Activated naive CD8-positive, alpha-beta T cell (primary cell): ENCODE measurements at regions not wholly inside any gene's neighbourhood (a gene's known extent, or its start where the extent isn't known, plus 50 kb on each side); places are given as distances from the start of the nearest gene placed in this dataset.

Experiments used
- H3K27ac Mint-ChIP-seq: one replicate; pipeline ENCODE4 v1.8.0; 2021; ENCODE audit warnings: mixed read lengths
- H3K27me3 Mint-ChIP-seq: one replicate; pipeline ENCODE4 v1.8.0; 2021; ENCODE audit warnings: mixed read lengths
- H3K36me3 Mint-ChIP-seq: one replicate; pipeline ENCODE4 v1.8.0; 2021; ENCODE audit warnings: mixed read lengths
- H3K4me1 Mint-ChIP-seq: one replicate; pipeline ENCODE4 v1.8.0; 2021; ENCODE audit warnings: low read depth, mixed read lengths
- H3K4me3 Mint-ChIP-seq: one replicate; pipeline ENCODE4 v1.8.0; 2021; ENCODE audit warnings: mild to moderate bottlenecking, mixed read lengths
- H3K9me3 Mint-ChIP-seq: one replicate; pipeline ENCODE4 v1.8.0; 2021; ENCODE audit warnings: low read depth, mixed read lengths

DNA sequence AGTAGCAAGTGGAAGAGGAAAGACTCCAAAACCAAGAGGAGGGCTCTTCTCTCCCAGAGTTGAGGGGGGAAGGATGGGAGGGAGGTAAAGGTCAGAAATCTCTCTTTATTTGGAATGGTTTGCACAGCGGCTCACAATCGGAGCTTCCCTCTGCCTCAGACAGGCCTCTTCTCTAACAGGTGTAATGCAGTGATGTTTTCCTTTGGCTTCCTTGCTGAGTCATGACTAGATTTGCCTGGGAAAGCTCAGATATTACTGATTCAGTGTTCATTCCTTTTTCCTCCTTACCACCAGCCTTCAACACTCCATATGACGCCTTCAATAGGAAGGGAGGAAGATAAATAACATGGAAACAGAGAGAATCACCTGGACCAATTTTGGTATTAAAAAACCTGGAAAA lies 136.6 kb downstream of the RNF152 start:
- H3K4me1 Mint-ChIP-seq = no peaks in the 10 kb centered on the region
- H3K4me3 Mint-ChIP-seq = no peak overlapping the region

DNA sequence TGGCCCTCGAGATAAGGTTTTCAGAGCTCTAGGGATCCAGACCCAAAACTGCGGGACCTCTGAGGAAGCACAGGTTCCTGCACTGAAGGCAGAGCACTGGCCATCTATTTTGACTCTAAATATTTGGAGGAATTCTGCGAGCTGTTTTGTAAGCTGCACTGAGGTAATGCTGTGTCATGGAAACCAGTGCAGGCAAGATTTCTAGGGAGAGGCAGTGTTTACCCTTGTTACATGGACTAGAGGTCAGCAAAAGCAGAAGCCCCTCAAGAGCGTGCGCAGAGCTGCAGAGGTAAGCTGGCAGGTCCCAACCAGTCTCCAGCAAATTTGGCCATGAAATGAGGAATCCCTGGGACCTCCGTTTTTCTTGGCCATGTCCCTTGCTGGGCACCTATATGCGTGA lies 137.3 kb downstream of the RNF152 start:
- no peaks in the 10 kb centered on the region for H3K36me3 Mint-ChIP-seq
- no peaks in the 10 kb centered on the region for H3K27me3 Mint-ChIP-seq
- no peaks in the 10 kb centered on the region for H3K4me1 Mint-ChIP-seq
- H3K27ac Mint-ChIP-seq = no peak overlapping the region
- H3K9me3 Mint-ChIP-seq = no peaks in the 10 kb centered on the region
- no peak overlapping the region for H3K4me3 Mint-ChIP-seq

More for the DNA sequence above, 136.6 kb downstream of the RNF152 start:
- H3K27ac Mint-ChIP-seq = no peak overlapping the region
- H3K27me3 Mint-ChIP-seq = no peaks in the 10 kb centered on the region
- no peaks in the 10 kb centered on the region for H3K36me3 Mint-ChIP-seq
- no peaks in the 10 kb centered on the region for H3K9me3 Mint-ChIP-seq

DNA sequence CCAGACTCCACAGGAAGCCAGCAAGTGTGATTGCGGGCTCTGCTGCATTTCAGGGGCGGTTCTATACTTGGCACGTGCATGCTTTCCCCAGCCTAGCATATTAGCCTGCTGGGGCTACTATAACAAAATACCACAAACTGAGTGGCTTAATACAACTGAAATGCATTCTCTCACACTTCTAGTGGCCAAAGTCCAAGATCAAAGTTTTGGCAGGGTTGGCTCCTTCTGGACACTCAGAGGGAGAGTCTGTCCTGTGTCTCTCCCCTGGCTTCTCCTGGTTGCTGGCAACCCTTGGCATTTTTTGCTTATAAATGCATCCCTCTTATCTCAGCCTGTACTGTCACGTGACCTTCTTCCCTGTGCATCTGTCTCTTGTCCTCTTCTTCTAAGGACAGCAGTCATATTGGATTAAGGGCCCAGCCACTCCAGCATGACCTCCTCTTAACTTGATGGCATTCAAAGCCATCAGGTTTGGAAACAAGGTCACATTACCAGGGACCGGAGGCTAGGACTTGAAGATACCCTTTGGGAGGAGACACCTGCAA lies 138.7 kb downstream of the RNF152 start:
- H3K36me3 Mint-ChIP-seq = no peaks in the 10 kb centered on the region
- H3K4me1 Mint-ChIP-seq = no peaks in the 10 kb centered on the region
- no peak overlapping the region for H3K27ac Mint-ChIP-seq
- no peaks in the 10 kb centered on the region for H3K9me3 Mint-ChIP-seq
- no peak overlapping the region for H3K4me3 Mint-ChIP-seq
- peaks cover under 1% of the 10 kb centered on the region for H3K27me3 Mint-ChIP-seq

DNA sequence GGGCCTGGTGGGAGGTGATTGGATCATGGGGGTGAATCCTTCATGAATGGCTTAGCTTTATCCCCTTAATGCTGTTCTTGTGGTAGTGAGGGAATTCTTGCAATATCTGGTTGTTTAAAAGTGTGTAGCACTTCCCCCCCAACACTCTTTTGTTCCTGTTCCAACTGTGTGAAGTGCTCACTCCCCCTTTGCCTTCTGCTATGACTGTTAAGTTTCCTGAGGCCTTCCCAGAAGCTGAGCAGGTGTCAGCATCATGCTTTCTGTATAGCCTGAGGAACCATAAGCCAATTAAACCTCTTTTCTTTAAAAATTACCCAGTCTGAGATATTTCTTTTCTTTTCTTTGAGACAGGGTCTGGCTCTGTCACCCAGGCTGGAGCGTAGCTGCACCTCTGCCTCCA lies 139.4 kb downstream of the RNF152 start:
- H3K27me3 Mint-ChIP-seq = peaks cover 2% of the 10 kb centered on the region
- no peaks in the 10 kb centered on the region for H3K4me1 Mint-ChIP-seq
- no peaks in the 10 kb centered on the region for H3K9me3 Mint-ChIP-seq

DNA sequence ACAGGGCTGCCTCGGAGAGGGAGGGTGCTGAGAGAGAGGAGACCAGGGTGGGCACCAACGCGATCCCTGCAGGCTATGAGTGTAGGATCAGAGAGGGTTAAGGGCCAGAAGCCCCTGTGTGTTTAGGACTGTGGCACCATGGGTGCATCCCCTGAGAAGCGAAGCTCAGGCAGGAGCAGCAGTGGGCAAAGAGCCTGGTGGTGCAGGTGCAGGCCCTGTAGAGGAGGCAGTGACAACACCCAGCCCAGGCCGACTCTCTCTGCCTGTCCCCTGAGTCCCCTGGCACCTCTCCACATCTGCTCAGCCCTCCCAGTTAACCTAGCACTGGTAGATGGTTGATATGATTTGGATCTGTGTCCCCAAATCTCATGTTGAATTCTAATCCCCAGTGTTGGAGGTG lies 139.8 kb downstream of the RNF152 start:
- Mint-ChIP-seq H3K4me3 (no peak overlapping the region), H3K9me3 (no peaks in the 10 kb centered on the region), H3K36me3 (no peaks in the 10 kb centered on the region), H3K27ac (no peak overlapping the region), H3K27me3 (peaks cover 2% of the 10 kb centered on the region), H3K4me1 (no peaks in the 10 kb centered on the region)

More for the DNA sequence above, 139.4 kb downstream of the RNF152 start:
- Mint-ChIP-seq H3K27ac (no peak overlapping the region), H3K36me3 (no peaks in the 10 kb centered on the region), H3K4me3 (no peak overlapping the region)

DNA sequence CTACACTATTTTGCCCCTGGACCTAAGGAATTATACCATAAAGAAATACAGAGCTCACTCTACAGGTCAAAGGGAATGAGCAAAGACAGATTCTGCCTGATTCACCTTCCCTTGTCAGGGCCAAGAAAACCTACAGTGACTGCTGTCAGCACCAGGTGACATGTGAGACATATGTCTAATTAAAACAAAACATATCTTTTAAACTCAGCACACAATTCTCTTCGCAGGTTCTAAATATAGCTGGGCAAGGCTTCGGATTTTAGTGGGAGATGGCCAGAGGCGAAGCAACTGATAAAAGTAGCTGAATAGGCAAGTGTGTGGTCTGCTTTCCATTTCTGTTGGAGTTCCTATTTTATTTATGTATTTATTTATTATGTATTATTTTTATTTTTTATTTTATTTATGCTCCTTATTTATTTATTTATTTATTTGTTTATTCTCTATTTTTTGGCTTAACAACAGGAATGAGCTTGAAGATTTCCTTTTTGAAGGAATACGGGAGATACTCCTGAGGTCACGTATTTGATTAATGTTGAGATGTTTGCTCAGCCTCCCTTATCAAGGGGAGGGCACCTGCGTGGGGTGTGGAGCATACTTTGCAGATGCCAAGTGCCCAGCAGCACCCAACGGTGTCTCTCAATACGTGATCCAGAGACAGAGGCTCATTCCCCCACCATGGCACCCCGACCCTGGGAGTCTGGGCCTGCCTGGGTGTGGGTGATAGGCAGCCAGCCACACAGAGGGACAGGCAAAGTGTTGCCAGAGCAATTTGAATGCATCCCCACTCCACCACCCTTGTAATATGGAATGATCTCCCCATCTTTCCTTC lies 141.8 kb downstream of the RNF152 start:
- H3K4me3 Mint-ChIP-seq = no peak overlapping the region
- no peak overlapping the region for H3K27ac Mint-ChIP-seq
- H3K4me1 Mint-ChIP-seq = no peaks in the 10 kb centered on the region
- H3K36me3 Mint-ChIP-seq = no peaks in the 10 kb centered on the region
- H3K27me3 Mint-ChIP-seq = peaks cover 2% of the 10 kb centered on the region
- no peaks in the 10 kb centered on the region for H3K9me3 Mint-ChIP-seq

DNA sequence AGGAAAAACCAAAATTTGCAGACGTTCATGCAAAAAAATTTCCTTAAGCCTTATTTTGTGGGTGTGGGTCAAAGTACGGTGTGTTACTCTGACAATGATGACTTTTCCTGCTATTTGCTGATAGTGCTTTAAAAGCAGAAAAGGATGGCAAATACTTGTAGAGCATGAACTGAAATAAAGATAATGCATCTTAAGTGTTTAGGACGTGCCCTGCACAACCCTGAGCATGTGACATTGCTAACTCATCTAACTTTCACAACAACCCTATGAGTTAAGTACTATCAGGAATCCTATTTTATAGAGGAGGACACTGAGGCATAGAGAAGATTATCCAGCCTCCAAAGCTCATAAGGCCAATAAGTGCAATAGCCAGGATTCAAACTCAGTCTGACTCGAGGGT lies 143.3 kb downstream of the RNF152 start:
- Mint-ChIP-seq H3K27ac (no peak overlapping the region), H3K36me3 (no peaks in the 10 kb centered on the region), H3K27me3 (peaks cover 2% of the 10 kb centered on the region), H3K4me3 (no peak overlapping the region), H3K9me3 (no peaks in the 10 kb centered on the region), H3K4me1 (no peaks in the 10 kb centered on the region)

DNA sequence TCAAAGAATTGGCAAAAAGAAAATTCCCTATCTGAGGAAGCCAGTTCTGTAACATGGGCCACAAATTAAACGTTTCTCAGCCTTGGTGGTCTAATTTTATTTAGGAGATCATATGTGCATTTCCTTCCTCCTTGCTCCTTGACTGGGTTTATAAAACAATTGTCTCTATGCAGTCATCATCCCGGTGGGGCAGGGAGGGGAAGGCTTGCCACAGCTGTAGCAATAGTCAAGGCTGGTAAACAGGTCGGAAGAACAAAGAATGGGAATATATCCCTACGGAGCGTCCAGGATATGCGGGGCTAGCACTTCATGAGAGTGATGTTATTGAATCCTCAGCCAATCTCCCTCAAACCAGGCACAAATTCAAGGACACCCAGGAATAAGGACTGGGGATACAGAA lies 143.8 kb downstream of the RNF152 start:
- Mint-ChIP-seq H3K4me3 (no peak overlapping the region), H3K27me3 (peaks cover 2% of the 10 kb centered on the region), H3K9me3 (no peaks in the 10 kb centered on the region), H3K4me1 (no peaks in the 10 kb centered on the region), H3K27ac (no peak overlapping the region), H3K36me3 (no peaks in the 10 kb centered on the region)

DNA sequence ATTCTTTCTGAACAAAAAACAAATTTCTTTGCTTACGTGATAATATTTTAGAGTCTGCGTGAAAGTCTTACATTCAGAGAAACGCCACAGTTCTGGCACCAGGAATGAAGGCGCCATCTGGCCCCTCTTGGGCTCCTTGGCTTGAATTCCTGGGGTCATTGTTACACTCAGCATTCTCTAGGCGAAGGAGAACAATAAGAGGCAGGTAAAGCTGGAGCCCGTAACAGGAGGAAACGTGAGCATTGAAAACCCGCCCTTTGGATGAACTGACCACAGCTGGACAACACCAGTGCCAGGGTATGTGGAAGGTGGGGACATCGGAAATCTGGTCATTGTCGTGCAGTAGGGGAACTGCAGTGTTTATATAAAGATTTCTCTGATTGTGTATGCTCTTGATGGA lies 144.8 kb downstream of the RNF152 start:
- Mint-ChIP-seq H3K4me3 (no peak overlapping the region), H3K9me3 (no peaks in the 10 kb centered on the region), H3K4me1 (no peaks in the 10 kb centered on the region), H3K27me3 (peaks cover 2% of the 10 kb centered on the region), H3K36me3 (no peaks in the 10 kb centered on the region), H3K27ac (no peak overlapping the region)

DNA sequence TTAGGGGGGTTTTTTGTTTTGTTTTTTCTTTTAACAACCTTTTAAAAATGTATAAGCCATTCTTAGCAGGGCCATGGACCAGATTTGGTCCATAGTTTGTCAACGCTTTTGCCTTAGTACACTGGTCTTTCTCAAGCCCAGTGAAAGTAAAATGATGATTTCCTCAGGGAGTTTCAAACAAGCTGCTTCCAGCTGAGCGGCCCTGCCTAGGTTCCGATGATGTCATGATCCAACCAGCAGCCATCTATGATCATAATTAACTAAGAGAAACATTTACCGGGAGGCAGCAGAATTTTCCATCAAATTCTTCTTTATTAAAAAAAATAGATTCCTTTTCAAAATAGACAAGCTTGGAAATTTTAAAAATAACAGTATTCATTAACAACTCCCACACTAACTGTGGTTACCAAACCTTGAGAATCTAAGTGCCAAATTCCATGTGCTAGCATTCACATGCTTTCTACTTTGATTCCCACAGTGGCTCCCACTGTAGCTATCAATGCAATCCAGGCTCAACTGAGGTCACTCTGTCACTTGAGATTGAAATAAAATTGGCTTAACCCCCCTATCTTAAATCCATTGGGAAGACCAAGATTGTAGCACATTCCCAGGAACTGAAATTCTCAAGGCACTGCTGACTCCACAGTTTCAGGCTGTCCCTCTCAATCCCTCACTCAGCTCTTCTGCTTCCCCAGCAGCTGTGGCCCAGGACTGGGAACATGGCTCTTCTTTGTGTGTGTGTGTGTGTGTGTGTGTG lies 148.9 kb downstream of the RNF152 start:
- peaks cover under 1% of the 10 kb centered on the region for H3K27me3 Mint-ChIP-seq
- H3K4me1 Mint-ChIP-seq = no peaks in the 10 kb centered on the region
- H3K36me3 Mint-ChIP-seq = no peaks in the 10 kb centered on the region
- no peak overlapping the region for H3K27ac Mint-ChIP-seq
- H3K4me3 Mint-ChIP-seq = no peak overlapping the region
- H3K9me3 Mint-ChIP-seq = no peaks in the 10 kb centered on the region

DNA sequence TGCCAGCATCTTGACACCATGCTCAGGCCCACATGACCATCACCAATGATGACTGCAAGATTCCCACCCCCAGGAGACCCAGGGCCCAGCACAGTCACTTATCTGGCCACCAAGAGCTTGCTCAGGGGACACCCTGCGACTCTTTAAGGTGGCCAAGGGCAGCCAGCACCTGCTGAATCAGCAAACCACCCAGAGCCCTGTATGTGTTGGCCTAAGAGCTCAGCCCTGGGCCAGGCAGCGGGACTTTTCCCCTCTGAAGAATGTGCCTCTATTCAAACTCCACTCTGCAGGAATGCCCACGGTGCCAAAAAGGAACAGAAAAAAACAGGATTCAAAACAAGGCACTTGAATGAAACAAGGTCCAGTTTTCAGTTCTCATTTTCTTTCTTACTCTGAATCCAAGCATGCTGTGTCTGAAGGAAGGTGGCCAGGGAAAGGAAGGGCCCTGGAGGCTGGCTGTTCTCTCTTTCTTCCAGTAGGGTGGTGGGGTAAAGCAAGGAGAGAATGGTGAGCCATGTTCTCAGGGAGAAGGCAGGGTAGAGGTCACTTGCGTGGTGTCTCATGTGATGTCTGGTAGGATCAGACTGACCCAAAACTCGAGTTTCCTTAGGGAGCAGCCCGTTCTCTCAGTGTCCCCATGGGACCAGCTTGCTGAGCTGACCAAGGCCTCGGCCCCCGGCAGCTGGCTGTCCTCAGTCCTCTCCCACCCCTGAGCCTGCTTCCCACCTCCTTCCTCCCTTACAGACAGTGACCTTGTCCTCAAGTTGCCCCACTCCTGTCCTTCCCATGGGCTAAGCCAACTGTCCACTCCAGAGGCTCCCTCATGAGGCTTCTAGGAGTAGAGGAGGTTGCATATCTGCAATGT lies 150.0 kb downstream of the RNF152 start:
- Mint-ChIP-seq H3K4me1 (no peaks in the 10 kb centered on the region), H3K36me3 (no peaks in the 10 kb centered on the region), H3K4me3 (no peak overlapping the region), H3K9me3 (no peaks in the 10 kb centered on the region), H3K27ac (no peak overlapping the region), H3K27me3 (no peaks in the 10 kb centered on the region)

DNA sequence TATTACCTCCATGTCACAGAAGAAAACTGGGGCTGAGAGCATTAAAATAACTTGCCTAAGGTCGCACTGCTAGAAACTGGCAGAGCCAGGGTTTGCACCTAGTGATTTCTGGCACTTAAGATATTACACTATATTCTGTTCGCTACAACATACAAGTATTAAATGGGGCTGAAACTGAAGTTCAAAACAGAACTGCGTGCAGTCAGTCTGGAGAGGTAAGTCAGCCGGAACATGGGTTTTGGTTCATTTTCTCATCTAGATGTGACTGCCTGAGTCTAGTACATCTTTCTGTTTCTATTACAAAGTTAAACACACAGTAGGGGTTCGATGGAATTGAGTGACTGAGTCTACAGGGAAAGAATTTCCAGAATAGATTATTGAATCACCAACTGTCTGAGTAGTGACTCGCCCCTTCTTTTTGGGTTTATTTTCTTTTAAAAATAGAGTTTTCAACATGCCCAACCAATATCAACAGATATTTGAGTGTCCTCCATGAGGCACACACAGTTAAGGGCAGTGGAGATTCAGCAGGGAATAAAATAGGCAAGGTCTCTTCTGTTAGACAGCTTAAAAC lies 150.8 kb downstream of the RNF152 start:
- no peaks in the 10 kb centered on the region for H3K9me3 Mint-ChIP-seq
- H3K4me3 Mint-ChIP-seq = no peak overlapping the region
- H3K36me3 Mint-ChIP-seq = no peaks in the 10 kb centered on the region
- H3K27me3 Mint-ChIP-seq = no peaks in the 10 kb centered on the region
- no peaks in the 10 kb centered on the region for H3K4me1 Mint-ChIP-seq
- H3K27ac Mint-ChIP-seq = no peak overlapping the region

DNA sequence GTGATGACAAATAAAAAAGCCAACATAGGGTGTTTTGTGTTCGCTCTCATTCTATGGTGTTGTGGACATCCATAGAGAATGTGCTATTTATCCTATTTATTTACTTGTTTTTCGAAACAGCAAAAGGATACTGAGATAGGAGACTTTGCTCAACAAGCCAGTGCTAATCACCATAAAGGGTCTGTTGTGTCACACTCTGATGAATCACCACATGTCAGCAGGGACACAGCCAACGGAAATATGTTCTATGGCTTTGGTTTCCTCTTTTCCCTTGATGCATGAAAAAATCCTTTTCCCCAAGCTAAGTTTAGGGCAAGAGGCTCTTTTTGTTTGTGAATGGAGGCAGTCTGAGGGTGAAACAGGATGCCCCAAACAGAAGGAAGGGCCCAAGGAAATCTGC lies 154.3 kb downstream of the RNF152 start:
- H3K27ac Mint-ChIP-seq = no peak overlapping the region
- no peaks in the 10 kb centered on the region for H3K36me3 Mint-ChIP-seq
- no peaks in the 10 kb centered on the region for H3K4me1 Mint-ChIP-seq
- no peak overlapping the region for H3K4me3 Mint-ChIP-seq
- no peaks in the 10 kb centered on the region for H3K27me3 Mint-ChIP-seq
- H3K9me3 Mint-ChIP-seq = no peaks in the 10 kb centered on the region

DNA sequence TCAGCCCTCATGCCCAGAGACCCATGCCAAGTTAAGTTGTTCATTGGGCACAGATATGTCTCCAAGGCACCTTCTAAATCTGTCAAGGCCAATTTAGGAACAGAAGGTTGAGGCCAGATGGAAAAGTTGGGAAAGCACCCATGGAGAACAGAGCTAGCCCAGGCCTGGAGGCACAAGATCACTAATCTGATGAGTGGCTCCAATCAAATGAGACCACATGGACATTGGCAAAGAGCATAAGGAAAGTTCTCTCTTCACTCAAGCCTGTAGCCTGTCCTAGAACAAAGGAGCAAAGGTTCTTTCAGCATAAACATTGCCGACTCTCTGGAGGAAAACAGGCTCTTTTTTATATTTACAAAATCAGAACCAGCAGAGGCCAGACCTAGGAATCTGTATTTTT lies 154.8 kb downstream of the RNF152 start:
- no peak overlapping the region for H3K4me3 Mint-ChIP-seq
- H3K27me3 Mint-ChIP-seq = no peaks in the 10 kb centered on the region
- H3K9me3 Mint-ChIP-seq = no peaks in the 10 kb centered on the region
- H3K4me1 Mint-ChIP-seq = no peaks in the 10 kb centered on the region
- no peak overlapping the region for H3K27ac Mint-ChIP-seq
- no peaks in the 10 kb centered on the region for H3K36me3 Mint-ChIP-seq
